ENCODE measurements at regions not wholly inside any gene's neighbourhood (a gene's known extent, or its start where the extent isn't known, plus 50 kb on each side); places are given as distances from the start of the nearest gene placed in this dataset.

DNA sequence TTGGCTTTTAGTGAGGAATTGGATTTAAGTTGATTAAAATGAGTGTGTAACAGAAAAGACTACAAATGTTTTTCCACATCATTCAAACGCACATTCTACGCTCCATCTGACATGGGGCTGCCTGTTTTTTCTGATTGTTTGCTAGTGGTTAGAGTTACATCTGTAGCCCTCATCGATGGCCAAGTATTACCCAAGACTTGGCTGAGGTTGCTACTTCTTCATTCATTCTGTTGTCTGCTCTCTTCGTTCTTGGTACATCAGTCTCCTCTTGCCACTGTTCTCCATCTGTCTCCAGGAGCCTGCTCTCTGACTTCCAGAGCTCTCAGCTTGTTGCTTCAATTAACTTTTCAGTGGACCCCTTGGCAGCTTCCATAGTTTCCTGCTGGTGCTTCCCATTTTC, 1844.6 kb upstream of the TENM3 start:
- DNase-seq (ENCODE audit: low read depth) = no peak

DNA sequence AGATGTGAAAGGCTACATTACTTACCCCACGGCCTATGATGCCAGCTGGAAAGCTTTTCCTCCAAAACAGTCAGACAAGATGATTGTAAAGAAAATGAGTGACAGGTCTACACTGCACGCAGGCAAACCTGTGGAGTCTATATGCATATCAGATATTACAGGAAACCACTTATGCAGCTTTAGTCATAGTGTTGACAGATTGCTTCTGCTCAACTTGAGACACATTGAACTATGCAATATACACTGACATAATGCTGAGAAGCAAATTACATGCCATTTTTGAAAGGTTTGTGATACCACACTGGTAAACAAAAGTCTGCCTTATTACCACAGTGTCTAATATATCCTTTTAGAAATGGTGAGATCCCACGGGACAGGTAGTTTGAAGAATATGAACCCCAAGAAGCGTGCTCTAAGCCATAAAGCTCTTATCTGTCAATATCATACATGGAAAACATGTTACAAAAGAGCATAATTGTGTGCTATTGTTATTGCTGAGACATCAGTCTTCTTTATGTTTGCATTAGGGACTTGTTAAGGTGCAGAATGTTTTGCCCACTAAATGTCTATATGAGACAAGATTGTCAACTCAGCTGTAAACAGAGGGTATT, 1835.8 kb upstream of the TENM3 start:
- DNase-seq (ENCODE audit: low read depth) = no peak

DNA sequence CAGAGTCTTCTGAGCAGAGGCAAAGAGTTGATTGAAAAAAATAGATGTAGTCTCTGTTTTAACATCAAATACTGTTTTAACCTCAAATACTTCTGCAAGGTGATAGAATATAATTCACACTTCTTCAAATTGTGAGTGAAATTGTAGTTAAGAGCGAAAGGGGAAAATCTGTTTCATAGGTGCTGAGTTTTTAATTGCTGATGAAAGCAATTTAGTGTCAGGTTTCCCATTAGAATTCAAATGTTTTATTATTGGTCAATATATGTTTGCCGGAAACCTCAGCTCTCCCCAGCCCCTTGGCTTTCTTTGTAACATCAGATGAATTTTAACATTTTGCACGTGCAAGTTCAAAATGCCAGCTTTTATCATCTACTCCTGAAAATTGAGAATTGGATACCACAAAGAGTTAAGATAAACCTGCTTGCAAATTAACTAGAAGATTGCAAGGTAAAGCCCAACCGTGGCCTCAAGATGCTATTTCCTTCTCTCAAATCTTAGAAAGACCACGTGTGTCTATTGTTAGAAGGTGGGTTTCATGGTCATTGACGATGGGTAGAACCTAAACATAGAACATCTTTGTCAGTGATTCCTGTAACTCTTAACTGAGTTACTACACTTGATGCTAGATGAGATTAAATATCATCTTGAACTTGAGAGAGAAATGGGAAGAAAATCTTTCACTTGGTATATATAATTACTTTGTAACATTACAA, 1824.2 kb upstream of the TENM3 start:
- no peak for DNase-seq (ENCODE audit: low read depth)

DNA sequence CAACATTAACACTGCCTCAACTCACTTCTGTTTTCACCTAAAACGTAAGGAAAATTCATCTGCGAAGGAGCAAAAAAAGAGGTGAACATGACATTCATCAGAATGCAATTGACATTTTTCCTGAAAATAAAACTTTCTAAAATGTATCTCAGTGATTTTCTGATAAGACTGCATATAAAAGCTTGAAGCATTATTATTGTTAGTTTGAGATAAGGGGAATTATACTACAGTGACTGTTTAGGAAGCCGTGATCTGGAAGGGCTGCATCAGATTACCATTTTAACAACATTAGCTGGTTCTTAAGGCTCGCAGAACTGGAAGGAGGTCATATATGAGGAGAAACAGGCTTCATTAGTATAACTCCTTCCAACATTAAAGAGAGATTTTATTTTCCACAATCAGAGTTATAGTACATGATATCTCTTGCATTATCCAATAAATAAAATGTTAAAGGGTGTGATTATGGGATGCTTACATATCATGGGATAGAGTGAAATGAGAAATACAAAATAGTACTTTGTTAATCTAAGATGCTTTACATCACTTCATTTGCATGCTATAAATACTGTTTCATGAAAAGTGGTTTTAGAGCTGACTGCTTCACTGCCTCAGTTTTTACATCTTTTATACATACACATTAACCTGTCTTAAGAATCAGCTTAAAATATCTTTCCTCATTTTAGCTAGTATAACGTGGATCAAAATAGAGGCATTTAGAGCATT, 1820.1 kb upstream of the TENM3 start:
- no peak for DNase-seq (ENCODE audit: low read depth)

DNA sequence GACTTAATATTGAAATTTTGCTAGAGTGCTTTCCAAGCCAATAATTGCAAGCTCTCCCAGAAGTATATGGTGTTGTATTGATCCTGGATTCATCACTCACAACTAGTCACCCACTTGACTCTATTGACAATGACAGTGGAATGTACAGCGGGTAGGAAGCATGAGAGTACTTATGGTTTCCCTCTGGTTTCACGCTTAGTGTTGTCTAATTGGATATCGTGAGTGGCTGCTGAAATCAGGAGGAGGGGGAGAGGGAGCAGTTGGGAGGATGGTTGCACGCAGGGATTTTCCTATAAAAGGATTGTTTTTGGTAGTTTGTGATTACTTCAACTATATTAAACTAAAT, 1819.5 kb upstream of the TENM3 start:
- DNase-seq (ENCODE audit: low read depth) = no peak

DNA sequence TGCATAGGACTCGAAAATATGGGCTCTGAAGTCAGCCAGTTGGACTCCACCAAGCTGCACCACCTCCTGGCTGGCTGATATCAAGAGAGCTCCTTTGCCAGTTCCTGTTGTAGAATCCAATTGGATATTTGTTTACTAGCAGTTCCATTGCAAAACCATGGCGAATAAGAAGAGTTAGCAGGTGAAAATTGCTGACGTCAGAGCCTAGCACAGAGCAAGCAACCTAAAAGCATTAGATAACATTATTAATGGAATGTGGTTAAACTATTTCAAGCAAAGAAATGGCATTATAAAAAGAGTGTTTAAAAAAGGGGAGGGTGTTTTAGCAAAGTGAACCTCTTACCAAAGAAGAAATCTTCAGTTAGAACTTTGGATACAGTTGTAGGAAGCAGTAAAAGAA, 1816.3 kb upstream of the TENM3 start:
- DNase-seq (ENCODE audit: low read depth) = no peak

DNA sequence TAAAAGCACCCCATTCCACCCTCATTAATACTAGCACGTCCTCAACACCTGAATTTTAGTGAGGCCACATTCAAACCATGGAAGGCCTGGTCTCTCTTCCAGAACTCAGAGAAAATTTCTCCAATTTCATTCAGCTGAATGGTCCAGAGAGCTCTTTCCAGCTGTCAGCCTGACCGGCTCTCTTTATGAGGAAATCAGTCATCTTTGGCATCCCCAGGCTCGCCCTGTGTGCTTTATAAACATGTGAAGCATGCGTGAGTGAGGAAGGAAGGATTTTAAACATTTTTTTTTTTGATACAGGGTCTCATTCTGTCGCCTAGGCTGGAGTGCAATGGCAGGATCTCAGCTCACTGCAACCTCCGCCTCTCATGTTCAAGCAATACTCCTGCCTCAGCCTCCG, 1812.9 kb upstream of the TENM3 start:
- no peak for DNase-seq (ENCODE audit: low read depth)

DNA sequence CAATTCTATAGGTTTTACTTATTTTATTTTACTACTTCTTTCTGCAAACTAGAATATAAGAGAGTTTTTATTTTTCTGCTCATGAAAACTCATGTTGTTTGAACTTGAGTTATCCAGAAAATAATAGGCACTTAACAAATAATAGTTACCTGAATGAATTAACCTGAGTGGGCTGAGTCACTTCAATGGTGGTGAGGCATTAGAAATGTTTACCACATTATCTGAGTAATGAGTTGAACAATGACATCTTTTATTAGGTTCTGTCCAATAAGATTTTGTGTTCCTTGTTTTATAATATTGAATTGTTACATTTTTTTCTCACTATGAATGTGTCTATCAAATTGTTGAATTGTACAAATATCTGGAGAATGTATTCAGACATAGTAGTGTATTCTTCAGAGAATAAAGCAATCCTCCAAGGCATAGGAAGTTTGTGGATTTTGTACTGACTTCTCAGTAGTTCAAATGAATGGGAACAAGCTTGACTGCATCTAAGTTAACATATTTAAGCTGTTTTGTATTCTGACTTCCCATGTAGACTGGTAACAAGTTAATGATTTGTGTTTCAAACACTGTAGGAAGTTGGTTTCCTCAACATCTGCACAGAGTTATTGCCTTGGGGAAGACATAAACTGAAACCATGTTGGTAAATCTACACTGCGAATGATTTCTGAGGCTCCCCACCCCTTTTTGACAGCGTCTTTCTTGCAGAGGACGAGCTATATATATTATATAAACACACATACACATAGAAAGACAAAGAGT, 1808.9 kb upstream of the TENM3 start:
- no peak for DNase-seq (ENCODE audit: low read depth)

DNA sequence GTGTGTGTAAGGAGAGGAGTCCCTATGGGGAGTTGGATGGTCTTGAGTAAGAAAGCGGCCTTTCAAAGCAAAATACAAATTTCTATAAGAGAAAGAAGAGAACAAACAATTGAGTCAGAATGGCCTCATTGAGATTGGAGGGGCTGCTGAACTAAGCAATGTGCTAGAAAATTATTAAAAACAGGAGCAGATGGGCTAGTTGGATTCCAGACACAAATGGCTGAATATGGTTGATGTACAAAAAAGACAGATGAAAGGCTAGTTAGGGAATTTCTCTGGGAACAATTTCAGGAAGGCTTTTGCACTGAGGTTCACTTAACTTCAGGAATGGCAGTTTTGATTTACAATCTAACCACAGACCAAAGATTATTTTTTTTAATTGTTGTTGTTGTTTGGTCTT, 1806.8 kb upstream of the TENM3 start:
- DNase-seq (ENCODE audit: low read depth) = no peak

DNA sequence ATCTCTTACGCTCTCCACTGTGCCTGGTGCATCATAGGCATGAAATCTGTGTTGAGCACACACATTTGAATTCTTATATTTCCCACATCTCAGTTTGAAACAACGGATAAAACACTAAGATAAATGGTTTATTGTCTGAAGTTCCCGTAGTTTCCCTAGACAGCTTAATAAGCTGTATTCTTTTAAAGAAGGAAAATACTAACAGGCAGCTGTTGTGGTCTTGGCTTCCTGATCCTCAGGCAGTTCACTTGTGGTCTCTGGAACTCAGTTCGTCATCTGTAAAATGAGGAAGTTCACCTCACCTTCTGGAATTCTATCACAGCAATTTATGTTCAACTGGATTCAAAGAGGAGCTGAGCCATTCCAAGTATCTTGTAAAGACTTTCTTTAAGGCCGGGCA, 1805.6 kb upstream of the TENM3 start:
- DNase-seq (ENCODE audit: low read depth) = no peak

DNA sequence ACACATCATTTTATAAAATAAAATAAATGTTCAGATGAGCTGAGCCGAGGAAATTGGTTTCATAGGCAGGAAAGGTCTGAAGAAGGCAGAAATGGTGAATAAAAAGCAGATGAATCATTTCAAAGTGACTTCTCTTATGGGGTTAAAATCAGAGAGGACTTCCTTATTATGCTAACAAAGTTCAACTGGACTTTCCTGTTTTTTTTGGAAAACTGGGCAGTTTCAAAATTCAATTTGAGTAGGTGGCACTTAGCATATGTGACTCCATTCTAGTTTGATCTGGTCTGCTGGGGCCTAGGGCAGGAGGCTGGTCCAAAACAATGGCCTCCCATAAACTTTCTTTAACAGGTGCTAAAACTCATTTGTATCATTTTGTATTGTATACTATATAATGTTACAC, 1794.9 kb upstream of the TENM3 start:
- no peak for DNase-seq (ENCODE audit: low read depth)

DNA sequence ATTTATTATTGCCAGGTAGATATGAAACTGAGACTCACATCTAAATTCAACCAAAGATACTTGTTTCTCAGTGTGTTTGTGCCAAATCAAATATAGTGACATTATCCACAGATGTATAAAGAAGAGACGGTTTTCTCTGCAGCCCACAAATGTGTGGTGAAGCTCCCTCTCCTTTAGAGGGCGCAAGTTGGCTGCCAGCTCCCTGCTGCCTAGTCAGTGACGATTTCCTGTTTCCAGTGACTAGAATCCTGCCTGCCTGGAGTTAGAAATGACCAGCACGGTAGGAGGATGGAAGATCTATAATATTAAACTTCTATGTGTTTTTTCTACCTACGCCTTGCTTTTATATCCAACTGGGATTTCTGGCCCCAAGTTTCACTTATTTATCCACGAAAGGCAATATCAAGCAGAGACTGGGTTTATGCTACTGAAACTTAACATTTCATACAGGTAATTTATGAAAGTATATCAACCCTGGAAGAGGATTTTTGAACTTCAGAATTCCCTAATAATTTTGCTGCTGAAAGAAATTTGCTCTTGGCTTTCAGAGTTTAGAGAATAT, 1793.7 kb upstream of the TENM3 start:
- peak; percentile 15 for DNase-seq (ENCODE audit: low read depth)

DNA sequence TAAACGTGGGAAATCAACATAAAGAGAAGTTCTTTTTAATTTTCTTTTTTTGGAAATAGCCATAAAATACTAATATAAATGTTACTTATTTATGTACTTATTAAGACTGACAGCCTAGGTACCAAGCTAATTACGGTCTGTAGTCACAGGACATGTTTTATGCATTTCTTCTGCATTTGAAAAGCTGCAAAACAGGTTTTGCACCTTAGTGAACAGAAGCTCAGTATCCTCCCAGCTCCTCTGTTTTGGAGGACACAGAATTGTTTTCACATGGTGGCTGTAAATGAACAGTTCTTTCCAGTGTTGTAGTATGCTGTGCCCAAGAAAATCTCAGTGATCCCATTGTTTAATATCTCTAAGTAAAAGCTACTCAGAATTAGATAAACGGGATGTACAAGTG, 1788.0 kb upstream of the TENM3 start:
- no peak for DNase-seq (ENCODE audit: low read depth)

DNA sequence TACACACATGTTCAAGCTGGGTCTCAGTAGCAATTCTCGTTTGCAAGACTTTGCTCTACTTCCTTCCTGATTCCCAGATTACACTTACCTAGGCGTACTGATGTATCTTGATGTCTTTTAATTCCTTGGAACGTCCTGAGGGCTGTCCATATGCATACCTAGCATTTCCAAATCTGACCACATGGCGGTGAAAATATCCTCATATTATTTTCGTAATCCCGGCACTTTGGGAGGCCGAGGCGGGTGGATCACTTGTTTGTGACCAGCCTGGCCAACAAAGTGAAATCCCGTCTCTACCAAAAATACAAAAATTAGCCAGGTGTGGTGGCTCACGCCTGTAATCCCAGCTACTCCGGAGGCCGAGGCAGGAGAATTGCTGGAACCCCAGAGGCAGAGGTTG, 1786.3 kb upstream of the TENM3 start:
- no peak for DNase-seq (ENCODE audit: low read depth)

DNA sequence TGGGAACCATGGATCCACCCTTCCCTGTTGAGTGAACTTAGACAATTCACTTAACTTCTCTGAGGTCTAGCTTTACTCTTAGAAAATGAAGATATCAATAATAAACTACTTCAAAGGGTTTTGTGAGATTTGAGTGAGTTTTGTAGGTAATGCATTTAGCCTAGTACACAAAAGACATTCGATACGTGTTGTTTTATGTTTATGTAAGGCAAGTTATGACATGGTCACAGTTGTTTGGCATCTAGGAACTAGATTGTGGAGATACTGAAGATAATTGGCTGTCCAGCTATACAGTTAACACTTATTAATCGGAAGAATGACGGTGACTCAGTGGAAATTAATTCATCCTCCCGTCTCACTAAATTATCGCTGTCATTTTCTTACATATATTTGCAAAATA, 1781.1 kb upstream of the TENM3 start:
- DNase-seq (ENCODE audit: low read depth) = no peak

DNA sequence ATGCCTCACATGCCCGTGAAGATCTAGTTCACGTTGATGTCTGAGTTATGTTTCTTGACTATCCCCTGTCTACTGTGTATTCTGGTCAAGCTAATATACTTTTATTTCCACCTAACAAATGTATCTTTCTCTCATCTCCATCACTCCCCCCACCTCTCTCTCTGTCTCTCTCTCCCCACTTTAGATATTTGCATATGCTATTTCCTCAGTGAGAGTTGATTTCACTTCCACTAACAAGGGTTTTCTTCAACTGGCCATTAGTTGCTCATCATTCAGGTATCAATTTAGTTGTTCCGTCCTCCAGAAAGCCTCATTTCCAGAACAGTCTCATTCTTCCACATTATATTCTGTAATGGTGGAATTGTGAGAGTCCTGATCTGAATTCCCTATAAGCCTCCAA, 1777.8 kb upstream of the TENM3 start:
- no peak for DNase-seq (ENCODE audit: low read depth)

DNA sequence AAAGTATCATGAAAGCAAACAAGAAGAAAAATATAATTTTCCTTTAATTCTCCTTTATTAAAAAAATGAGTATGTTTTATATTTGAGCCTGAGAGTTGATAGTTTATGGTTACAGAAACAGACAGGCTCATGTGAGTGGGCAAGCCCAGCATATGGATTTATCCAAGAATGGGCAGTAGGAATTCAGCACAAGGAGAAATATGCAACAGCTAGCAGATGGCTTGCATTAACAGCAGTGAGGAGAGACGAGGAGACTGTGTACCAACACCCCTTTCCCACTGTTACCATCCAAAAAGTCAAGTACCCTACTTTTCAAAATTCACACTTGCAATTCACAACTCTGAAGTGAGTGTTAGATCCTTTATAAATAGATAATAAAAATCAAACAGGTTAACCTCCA, 1760.2 kb upstream of the TENM3 start:
- no peak for DNase-seq (ENCODE audit: low read depth)

DNA sequence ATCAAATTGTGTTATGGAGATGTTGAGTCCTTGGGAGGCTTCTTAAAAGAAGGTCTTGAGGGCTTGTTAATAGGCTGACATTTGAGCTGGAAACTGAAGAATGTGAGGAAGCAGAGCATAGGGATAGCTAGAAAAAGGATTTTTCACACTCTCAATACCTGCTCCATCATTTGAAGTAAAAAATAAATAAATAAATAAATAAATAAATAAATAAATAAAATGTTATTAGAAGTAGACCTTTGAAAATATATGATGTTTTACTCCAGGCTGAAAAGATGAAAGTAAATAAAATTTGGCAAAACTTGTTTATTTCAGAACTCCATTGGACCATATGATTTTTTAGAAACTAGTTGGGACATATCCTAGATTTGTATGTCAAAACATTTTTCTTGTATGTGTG, 1757.8 kb upstream of the TENM3 start:
- DNase-seq (ENCODE audit: low read depth) = no peak

DNA sequence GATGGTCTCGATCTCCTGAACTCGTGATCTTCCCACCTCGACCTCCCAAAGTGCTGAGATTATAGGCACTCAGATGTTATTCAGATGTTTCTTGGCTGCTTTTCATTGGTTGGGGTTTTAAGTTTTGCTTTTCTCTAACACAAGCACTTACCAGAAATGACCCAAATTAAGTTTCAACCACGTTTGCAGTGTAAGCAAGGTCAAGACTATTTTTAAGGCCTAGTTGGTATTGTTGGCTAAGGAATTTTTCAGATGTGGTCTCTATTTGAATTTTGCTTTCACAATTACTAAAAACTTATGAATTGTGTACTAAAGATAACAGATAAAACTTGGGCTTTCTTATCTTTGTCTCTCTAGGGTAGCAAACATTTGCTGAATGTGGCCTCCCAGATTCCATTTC, 1756.9 kb upstream of the TENM3 start:
- no peak for DNase-seq (ENCODE audit: low read depth)

DNA sequence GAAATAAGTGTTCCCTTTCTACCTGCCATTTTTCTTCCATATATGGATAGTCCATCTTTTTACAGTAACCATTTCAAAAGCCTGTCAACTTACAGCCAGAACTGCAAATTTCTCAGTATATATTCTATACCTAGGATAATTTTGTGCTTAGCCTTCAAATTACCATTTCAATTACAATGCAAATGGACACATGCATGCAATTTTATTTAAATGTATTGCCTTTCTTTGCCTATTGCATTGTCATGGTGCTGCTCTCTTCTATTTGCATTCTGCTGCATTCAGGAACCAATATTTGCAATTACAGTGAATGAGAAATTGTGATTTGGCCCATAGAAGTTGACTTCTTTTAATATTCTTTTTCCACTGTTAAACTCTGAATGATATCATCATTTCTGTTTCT, 1753.4 kb upstream of the TENM3 start:
- DNase-seq (ENCODE audit: low read depth) = no peak

DNA sequence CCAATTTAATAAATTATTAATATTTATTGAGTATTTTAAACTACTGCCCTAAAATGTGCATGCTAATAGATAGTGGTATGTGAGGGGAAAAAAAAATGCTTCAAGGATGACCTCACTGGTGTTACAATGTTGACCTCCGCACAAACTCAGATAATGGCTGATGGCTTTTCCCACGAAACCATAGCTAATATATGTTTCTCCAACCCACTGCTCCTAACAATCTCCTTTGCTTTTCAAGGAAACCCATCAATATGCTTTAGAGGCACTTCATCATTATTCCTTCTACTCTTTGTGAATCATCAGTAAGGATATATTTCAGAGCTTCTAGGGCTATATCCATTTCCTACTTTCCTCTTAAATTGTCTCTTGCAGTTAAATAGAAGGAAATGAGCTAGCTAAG, 1752.0 kb upstream of the TENM3 start:
- DNase-seq (ENCODE audit: low read depth) = no peak

DNA sequence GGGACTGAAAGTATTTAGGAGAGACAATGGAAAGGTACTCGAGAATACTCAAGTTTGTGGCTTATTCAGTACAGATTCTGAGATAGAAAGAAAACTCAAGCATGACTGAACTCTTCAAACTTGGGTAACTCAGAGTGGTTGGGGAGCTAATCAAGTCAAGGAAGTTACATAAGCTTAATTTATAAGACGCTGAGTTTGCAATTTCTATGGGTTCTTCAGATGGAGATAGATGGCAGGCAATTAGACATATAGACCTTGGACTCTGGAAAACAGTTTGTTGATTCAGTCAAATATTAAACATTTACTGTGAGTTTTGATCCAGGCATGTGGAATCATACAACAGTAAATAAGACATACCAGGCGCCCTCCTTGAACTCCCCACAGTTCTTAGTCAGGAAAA, 1749.9 kb upstream of the TENM3 start:
- no peak for DNase-seq (ENCODE audit: low read depth)

DNA sequence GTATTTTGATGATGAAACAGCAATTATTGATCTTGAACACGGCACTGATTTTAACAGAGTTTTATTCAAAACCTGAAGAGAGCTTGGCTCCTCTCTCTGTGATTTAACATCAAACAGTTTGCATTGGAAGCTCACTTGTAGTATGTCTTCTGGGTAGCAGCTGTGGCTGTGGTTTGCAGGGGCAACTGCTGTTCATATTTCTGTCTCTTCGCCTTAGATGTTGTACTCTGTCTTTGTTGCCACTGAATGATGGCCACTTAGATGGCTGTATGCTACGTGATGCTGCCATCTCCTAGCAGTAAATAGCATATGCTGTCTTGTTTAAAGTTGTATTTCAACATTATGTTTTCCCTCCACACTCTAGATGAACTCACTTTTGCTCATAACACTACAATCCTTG, 1743.0 kb upstream of the TENM3 start:
- DNase-seq (ENCODE audit: low read depth) = no peak

Measured in HS-5 (cell line).